HG03460 (cell line): ENCODE measurements at regions not wholly inside any gene's neighbourhood (a gene's known extent, or its start where the extent isn't known, plus 50 kb on each side); places are given as distances from the start of the nearest gene placed in this dataset.

ENCODE experiments used
- ATAC-seq: cut with Tn5 transposase; IDR thresholded peaks from one replicate; pipeline ENCODE4 v1.9.1; 2021; ENCODE audit not compliant: unreplicated experiment

DNA sequence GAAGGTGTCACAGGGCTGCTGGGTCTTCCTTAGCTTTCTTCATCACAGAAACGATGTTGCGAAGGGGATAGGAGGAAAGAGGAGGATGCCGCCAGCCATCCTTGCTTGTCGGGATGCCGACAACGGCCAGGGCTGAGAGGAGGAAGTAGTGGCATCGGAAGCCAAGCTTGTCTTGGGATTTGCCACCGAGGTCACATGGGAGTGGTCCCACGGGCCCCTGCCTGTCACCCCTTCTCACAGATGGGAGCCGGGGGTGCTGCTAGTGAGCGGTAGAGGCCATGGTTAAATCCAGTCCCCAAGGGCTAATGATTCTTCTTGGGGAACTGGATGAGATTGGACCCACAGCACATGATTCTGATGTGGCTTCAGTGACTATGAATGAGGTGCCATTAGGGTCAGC lies 1375.8 kb downstream of the BRD1 start:
- no peak for ATAC-seq

DNA sequence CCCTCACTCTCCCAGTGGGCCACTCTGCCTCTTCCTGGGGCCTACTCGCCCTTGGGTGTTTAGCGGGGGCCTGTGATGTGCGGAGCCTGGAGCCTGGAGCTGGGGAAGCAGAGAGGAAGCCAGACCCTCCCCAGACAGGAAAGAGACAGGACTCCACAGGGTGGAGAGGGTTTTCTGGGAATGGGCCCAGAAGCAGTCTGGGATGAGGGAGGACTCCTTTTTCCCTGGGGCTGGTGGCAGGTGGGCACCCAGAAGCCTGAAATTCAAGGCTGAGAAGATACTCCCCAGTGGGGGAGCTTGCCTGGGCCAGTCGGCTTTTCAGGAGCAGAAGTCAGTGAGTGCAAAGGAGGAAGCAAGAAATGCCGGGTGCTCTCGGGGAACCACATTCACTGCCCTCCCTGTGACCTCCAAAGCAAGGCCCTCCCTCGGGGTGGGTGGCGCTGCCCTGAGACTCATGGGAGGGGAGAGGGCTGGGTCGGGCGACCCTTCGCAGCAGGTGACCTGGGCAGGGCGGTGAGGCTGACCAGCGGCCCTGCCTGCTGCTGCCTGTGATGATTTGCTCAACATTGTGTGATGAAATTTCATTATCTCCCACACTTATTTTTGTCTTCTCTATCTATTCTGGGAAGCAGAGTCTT lies 1377.4 kb downstream of the BRD1 start:
- no peak for ATAC-seq

DNA sequence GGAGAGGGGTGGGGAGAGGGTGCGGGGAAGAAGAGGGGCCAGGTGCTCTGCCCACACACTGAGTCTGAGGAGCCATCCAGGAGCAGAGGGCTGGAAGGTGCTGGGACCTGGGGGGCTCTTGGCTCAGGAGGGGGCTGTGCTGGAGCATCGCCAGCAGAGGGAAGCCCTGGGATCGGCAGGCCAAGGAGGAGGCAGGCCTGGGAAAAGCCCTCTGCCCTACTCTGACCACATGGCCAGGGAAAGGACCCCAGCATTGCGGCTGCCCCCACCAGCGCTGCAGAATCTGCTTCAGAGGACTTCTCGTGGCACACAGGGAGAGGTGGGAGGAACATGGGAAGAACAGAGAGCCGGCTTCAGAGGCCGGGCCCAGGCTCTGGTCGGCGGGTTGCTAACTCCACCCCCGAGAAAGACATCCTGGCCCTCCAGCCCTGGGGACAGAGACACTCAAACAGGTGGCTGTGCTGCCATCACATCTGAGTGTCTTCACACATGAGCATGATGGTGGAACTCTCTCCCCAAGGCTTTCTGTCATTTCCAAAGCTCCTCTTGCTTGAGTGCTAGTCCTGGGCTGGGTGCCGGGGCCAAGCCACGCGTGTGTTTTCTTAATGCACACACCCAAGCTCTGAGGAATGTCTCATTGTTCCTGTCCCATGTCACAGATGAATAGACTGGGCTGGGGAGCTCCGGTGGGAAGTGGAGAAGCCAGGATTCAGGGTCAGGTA lies 1378.0 kb downstream of the BRD1 start:
- ATAC-seq, result no peak

DNA sequence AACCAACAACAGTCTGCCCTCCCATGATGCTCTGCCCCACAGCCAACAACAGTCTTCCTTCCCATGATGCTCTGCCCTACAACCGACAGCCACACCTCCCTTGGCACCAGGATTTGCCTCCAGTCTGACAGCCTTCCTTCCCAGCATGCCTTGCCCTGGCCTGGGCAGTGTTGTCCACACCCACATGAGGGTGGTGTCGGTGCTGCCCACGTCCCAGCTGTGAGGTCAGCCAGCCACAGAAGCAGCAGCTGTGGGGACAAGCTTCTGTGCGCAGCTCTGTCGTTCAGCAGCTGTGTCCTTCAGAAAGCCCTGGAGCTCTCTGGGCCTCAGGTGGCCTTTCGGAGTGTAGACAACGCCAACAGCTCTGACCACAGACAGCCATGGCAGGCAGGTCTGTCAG lies 1378.9 kb downstream of the BRD1 start:
- ATAC-seq, result no peak

DNA sequence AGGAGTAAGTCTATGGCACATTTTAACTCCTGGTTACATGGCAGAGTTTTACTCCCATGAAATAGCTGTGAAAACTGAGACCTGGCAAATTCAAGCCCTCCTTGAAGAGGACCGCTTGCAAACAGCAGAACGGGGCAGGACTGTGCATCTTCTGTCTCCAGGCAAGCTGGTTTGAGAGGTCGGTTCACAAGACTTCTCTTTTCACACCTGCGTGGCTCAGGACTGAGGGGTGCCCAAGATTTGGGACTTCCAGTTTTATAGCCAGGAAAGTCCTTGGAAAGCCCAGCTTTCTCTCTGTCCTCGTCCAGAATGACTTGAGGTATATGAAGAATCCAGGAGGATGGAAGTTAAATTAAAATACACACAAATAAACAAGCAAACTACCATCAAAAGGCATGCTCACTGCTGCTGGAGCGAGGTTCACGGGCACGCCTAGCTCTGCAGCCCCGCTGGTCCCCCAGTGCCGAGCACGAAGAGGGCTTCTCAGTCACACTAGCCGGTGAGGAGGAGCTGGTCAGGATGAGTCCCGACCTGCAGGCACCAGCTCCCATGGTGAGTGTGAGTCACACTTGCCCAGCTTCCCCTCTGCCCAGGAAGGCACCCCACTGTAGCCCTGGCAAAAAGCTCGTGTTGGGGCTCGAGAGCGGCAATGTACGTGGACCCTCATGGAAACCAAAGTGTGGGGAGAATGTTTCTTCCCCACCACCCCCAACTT lies 1382.4 kb downstream of the BRD1 start:
- no peak for ATAC-seq

DNA sequence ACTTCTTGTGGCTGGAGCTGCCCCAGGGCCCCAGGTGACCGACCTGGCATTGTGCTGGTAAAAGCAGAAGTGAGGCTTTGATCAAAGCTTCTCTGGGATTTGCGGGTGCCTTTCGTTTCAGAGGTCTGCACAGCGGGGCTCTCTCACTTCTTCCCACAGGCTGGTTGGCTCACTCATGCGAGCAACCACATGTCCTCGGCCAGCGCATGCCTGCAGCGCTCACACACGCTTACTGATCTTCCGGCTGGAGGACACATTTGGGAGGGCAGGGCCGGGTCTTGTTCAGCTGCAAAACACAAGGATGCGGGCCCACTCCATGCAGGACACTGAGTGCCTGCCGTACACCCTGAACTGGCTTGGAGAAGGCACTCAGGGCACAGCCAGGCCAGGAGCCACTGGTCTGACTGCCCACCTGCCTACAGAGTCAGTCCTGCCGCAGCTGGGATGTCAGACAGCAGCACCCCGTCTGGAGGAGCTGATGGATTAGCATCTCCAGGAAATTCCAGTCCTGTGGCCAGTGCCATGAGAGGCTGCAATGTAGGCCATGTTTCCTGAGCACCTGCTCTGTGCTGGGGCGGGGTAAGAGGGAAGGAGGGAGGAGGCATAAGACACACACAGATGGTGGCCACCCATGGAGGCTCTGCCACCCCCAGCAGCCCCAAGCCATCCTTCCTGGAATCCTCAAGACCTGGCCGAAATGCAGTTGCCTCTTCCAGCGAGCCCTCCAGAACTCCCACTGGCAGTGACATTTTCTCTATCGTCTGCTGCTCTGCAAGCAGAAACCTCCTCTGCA lies 1383.2 kb downstream of the BRD1 start:
- peak; percentile 75 for ATAC-seq

DNA sequence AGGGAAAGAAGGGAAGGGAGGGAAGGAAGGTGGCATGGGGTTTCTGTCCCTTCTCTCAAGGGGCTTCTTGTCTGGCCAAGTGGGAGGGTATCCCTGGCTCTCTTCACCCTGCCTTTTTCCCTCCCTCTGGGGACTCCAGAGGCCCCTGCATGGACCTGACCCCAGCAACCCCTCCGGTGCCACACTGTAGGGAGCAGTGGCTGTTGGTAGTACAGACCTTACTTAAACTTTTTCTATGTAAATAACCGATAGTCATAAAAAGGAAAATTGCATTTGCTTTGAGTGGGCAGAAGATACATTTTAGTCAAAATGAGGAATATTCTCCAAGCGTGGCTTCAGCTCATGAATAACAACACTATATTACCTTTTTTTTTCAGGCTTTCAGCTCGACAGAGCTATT lies 1384.0 kb downstream of the BRD1 start:
- no peak for ATAC-seq

DNA sequence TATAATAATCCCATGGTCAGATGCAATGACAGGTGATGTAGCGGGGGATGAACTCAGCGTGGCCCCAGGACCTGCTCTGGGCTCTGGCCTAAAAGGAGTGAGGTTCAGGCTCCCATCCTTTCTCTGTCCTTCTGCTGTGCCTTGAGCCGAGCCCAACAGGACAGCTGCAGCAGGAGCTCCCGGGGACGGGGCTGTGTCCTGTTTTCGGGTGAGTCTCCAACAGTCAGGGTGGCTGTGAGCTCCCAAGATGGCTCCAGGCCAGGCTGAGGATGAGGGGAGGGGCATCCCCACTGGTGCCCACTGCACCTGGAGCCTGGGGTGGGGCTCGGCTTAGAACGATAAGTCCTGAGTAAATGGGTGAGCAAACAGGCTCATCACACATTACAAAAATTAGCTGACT lies 1385.0 kb downstream of the BRD1 start:
- ATAC-seq, result no peak

DNA sequence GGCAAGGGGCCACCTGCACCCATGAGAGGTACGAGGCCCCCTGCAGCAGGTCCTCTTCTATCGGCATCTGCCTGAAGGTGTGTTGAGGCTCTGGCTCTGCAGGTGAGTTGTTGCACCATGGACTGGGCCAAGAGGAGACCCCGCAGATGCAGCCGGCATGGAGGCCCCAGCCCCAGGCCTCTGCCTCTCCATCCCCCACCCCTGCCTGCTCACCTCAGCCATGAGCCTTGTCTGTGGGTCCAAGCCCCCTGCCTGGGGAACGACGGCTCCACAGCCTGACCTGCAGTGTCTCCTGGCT lies 1386.2 kb downstream of the BRD1 start:
- ATAC-seq, result no peak

DNA sequence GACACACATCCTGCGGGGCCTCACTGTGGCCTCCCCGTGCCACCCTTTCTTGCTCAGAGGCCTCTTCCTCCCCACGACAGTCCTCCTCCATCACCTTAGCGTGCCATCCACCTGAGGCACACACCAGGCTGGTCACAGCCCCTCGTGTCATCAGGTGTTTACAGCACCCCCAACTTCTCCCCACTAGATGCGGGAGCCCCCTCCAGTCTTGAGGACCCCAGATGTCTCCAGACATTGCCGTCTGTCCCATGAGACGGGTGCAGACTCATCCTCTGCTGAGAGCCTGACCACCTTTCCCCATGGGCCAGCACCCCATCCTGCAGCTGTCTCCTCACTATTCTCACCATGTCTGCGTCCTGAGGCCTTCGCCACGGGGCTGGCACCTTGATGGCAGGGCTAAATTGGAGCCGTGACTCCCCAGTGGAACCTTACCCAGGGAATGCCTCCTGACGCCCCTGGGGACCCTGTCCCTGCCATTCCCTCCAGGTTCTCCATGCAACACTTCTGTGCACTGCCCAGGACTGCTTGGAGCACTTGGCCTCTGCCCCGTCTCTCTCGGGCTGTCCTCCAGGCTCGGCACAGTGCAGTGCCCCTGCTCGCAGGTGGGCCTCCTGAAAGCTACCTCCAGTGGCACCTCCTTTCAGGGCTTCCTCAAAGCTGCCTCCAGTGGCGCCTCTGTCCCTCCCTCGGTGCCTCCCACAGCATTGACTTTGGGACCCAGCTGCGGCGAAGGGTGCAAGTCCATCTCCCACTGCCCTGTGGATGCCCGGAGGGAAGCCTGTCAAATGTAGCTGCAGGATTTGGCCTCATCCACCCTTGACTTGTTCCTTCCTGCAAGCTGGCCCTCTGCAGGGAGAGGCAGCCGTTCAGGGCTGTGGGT lies 1386.8 kb downstream of the BRD1 start:
- no peak for ATAC-seq

DNA sequence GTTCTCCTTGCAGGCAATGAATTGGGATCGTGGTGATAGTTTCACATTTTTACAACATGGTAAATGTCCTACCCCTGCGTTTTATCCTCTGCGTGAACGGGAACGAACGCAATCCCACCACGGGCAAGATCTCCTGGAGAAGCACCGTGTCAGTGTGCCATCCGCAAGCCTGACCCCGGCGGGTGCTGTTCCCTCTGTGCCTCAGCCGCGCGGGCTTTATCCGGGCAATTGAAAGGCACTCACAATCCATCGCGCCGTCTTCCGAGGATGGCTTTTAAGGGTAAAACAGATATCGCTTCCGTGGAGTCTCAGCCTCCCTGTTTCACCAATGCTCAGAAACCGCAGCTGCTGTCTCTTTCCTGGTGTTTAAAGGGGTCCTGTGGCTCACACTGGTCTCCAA lies 1387.5 kb downstream of the BRD1 start:
- no peak for ATAC-seq

DNA sequence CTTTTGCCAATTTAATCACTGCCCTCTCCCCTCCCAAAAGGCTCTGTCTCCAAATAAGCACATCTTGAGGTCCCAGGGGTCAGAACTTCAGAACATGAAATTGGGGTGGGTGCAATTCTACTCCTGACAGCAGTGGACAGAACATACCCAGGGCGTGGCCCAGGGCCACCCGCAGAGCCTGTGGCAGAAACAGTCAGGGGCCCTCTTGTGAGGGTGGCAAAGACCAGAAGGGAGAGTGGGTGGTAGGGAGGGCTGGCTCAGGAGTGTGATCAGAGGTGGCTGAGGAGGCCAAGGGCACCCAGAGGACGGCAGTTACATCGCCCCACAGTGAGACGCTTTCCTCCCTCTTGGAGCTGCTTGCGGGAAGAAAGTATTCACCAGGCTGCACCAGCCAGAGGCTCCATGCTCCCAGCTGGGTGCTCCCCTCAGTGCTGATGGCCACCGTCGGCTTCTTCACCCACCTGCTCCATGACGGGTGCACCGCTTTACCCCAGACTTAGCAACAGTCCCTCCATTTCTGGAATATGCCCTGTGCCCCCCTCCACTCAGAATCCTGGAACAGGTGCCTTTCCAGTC lies 1388.0 kb downstream of the BRD1 start:
- ATAC-seq, result no peak

DNA sequence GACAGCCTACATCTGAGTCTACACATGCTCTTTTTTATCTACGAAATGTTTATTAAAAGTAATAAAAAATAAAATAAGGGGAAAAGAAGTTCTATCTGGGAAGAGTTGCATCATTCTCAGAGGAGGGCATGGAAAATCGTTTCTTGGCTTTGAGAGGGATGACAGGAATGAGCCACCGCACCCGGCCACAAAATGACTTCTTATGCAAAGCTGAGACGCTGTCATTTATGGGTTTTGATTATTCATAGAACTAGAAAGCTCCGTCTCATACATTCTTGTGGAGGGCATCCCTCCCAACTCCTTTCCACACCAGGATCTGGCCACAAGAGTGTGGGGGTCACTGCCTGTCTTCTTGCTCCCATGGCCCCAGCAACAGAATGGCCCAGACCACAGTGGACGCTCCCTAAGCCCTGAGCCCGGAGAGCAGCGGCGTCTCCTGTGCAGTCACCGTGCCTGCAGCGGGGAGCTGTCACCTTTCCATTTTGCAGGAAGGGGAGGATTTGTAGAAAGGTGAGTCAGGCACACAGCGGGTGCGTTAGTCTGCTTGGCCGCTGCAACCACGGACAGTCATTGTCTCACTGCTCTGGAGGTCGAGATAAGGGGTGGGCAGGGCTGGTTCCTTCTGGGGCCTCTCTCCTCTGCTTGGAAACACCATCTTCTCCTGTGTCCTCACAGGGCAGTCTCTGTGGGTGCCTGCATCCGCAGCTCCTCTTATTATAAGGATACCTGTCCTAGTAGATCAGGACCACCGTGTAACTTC lies 1388.7 kb downstream of the BRD1 start:
- no peak for ATAC-seq

DNA sequence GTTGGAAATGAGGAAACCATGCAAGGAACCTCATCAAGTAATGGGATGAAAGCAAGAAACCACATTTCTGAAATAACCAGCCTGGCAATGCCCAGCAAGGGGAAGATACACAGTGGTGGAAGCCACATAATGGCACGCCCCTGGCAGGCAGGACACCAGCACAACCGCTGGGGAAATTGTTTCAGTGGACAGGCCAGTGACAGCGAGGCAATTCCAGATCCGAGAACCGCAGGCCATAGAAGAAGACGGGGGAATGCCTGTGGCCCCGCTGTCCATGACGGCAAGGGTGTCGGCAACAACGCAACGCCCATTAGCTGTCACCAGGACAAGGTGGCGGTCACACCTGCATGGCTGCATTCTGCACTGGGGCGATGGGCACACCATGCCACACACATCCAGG lies 1389.6 kb downstream of the BRD1 start:
- no peak for ATAC-seq

DNA sequence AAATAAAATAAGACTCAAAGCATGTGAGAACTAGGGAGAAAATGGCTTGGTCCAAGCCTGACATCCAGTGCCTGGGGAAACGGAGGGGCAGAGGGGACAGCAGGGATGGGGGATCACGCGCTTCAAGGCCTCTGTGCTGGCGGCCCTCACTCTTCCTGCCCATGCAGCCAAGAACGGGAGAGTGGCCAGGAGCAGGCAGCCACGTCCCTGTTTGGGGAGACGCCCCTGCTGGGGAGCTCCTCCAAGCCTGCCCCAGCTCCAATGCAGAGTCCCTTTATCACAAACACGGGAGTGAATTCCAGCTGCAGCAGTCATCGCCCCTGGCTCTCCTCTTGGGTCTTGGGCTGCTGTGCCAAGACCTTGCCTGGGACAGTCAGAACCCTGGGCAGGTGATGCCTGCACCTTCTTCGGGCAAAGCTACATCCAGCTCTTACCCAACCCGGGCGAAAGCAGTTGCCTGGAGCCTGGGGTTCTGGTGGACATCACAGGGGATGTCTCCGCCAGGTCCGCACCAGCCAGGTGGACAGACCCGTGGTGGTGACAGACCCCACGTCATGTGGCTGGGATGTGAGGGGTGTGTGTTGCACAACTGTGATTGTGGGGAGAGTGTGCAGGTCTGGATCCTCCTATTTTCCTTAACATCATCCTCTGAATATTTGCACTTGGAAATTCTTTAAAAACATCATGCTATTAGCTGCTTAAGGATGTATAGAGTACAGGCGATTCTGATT lies 1391.3 kb downstream of the BRD1 start:
- ATAC-seq, result no peak

DNA sequence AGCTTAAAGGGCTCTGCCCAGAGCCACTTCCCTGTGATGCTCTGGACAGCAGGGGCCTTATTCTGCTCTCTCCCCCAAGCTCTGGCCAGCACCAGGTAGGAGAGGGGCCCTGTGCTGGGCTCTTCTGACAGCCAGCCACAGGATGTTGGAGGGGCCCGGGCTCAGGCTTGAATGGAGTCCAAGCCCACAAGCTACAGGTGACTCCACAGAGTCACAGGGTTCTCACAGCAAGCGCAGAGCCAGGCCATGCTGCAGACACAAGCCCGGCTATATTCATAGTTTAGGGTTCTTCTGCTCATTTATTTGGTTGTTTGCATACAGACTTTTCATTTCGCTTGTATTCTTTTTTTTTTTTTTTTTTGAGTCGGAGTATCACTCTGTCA lies 1392.8 kb downstream of the BRD1 start:
- no peak for ATAC-seq

DNA sequence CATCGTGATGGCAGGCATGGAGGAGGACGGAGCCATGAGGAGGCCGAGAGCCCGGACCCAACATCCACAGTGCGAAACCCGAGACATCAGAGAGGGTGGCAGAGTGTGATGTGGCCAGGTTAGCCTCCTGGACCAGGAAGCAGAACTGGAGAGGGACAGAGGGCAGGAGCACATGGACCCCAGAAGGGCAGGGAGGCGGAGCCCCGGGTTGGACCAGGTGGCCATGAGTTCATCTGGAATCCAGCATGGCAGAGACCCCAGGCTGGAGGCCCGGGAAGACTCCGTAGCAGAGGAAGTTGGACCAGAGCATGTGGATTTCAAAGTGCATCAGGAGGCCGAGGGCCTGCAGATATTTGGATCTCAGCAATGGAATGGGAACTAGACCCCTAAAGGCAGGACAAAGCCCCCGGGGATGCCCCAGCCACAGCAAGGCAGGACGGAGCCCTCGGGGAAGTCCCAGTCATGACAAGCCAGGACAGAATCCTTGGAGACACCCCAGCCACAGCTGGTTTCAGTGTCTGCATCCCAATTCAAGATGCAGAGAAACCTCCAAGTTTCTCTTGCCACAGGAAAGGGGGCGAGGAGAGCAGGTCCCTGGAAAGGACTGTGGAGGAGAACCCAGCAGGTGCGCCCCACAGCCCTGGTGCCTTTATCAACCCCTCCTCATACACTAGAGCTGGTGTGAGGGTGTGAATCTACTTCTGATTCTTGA lies 1393.4 kb downstream of the BRD1 start:
- ATAC-seq, result no peak

DNA sequence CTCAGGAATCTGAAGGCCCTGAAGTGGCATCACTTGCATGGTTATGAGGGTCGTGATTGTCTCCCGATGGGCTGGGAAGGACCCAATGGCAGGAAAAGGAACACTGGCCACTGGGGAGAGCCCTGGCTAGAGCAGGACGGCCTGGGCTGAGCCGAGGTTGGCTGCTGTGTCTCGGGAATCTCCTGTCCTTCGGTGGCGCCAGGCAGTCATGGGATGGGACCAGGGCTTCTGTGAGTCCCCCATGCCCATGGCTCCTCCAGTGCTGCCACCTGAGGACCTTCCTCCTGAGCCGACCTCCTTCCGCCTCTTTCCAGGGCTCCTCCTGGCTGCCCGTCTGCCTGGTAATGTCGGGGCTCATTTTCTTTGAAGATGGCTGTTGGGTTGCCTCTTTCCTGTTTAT lies 1394.0 kb downstream of the BRD1 start:
- ATAC-seq, result no peak
